GM12872 (cell line): ENCODE measurements at regions not wholly inside any gene's neighbourhood (a gene's known extent, or its start where the extent isn't known, plus 50 kb on each side); places are given as distances from the start of the nearest gene placed in this dataset.

Experiments
- CTCF ChIP-seq: IDR thresholded peaks from 3 replicates; pipeline ENCODE4 v1.5.1; 2011; ENCODE audit warnings: low read depth, mild to moderate bottlenecking, low read length, moderate library complexity; ENCODE audit not compliant: insufficient read depth

GRCh38 chr22:48884786-48885185 lies 942.9 kb downstream of the BRD1 start:
- no peak for TF ChIP-seq CTCF

- TF ChIP-seq CTCF, result no peak
Measured at GRCh38 chr22:48884324-48884723, 943.3 kb downstream of the BRD1 start.

GRCh38 chr22:48883211-48883960 lies 944.3 kb downstream of the BRD1 start:
- no peak for TF ChIP-seq CTCF

GRCh38 chr22:48882636-48883200 lies 945.0 kb downstream of the BRD1 start:
- TF ChIP-seq CTCF, result no peak

GRCh38 chr22:48881326-48881980 lies 946.2 kb downstream of the BRD1 start:
- TF ChIP-seq CTCF, result no peak

GRCh38 chr22:48880749-48881148 lies 946.9 kb downstream of the BRD1 start:
- TF ChIP-seq CTCF, result no peak

- no peak for TF ChIP-seq CTCF
Measured at GRCh38 chr22:48876951-48877350, 950.7 kb downstream of the BRD1 start.
